ENCODE measurements at regions not wholly inside any gene's neighbourhood (a gene's known extent, or its start where the extent isn't known, plus 50 kb on each side); places are given as distances from the start of the nearest gene placed in this dataset.

DNA sequence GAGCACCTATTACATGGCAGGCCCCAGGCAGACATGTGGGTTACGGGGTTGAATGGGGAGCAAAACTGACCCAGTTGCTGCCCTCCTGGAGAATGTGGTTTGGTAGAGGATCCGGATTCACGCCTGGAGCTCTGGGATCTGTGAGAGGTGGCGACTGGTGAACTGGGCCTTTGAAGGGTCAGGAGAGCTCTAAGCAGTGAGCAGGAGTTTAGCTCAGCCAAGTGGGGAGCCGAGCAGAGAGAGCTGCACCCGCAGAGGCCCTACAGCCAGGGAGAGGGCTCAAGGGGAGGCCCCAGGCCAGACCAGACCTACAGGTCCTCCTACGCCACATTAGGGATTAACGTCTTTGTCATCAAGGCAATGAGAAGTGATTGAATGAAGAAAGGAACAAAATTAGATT, 179.8 kb upstream of the TLE3 start:
- TF ChIP-seq, protein P1, sequence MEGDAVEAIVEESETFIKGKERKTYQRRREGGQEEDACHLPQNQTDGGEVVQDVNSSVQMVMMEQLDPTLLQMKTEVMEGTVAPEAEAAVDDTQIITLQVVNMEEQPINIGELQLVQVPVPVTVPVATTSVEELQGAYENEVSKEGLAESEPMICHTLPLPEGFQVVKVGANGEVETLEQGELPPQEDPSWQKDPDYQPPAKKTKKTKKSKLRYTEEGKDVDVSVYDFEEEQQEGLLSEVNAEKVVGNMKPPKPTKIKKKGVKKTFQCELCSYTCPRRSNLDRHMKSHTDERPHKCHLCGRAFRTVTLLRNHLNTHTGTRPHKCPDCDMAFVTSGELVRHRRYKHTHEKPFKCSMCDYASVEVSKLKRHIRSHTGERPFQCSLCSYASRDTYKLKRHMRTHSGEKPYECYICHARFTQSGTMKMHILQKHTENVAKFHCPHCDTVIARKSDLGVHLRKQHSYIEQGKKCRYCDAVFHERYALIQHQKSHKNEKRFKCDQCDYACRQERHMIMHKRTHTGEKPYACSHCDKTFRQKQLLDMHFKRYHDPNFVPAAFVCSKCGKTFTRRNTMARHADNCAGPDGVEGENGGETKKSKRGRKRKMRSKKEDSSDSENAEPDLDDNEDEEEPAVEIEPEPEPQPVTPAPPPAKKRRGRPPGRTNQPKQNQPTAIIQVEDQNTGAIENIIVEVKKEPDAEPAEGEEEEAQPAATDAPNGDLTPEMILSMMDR (IDR thresholded peaks at IDR 0.05) = no peak
- no peak for TF ChIP-seq POLR2A (IDR thresholded peaks at IDR 0.05)
